ENCODE measurements at regions not wholly inside any gene's neighbourhood (a gene's known extent, or its start where the extent isn't known, plus 50 kb on each side); places are given as distances from the start of the nearest gene placed in this dataset.

GRCh38 chr9:95679874-95680273 is 163.1 kb upstream of the PTCH1 start:
- TF ChIP-seq EZH2 (IDR thresholded peaks at IDR 0.05; ENCODE audit: low read depth, unreplicated experiment), result no peak
- no peak for TF ChIP-seq CTCF (conservative IDR thresholded peaks at IDR 0.05; ENCODE audit: low read depth in 2 of 2)
- TF ChIP-seq POLR2AphosphoS5 (IDR thresholded peaks at IDR 0.05; ENCODE audit: low read depth), result no peak

All from GM23338 (cell line).